Neural cell (in vitro differentiated cells): ENCODE measurements at regions not wholly inside any gene's neighbourhood (a gene's known extent, or its start where the extent isn't known, plus 50 kb on each side); places are given as distances from the start of the nearest gene placed in this dataset.

Experiments
- H2AFZ ChIP-seq: fragments of 200-600, 300-800 bp; sonication (generic), shearing (Covaris generic); 2 replicates; pipeline ENCODE4 v1.6.0; 2014; ENCODE audit warnings: low read depth, mild to moderate bottlenecking, antibody characterized with exemption, low read length, moderate library complexity
- H3F3A ChIP-seq: fragments of 200-600 bp; shearing (Covaris generic); 2 replicates; pipeline ENCODE4 v1.6.1; 2016; ENCODE audit warnings: mild to moderate bottlenecking, moderate library complexity, mixed read lengths, antibody characterized with exemption, low read length; ENCODE audit not compliant: insufficient read depth, poor library complexity, severe bottlenecking
- H3K27ac ChIP-seq: fragments of 200-600, 300-800 bp; sonication (generic), shearing (Covaris generic); 2 replicates; pipeline ENCODE4 v1.5.1; 2014; ENCODE audit warnings: mild to moderate bottlenecking, low read length, moderate library complexity
- H3K27me3 ChIP-seq: fragments of 300-800, 200-600 bp; sonication (generic), shearing (Covaris generic); 2 replicates; pipeline ENCODE4 v1.6.0; 2014; ENCODE audit warnings: mild to moderate bottlenecking, low read depth, low read length, moderate library complexity; ENCODE audit not compliant: insufficient read depth
- H3K36me3 ChIP-seq: fragments of 300-800, 200-600 bp; sonication (generic), shearing (Covaris generic); 2 replicates; pipeline ENCODE4 v1.5.1; 2014; ENCODE audit warnings: mild to moderate bottlenecking, antibody characterized with exemption, low read length, moderate library complexity; ENCODE audit not compliant: insufficient read depth
- H3K4me2 ChIP-seq: fragments of 300-800, 200-600 bp; sonication (generic), shearing (Covaris generic); 2 replicates; pipeline ENCODE4 v1.6.0; 2014; ENCODE audit warnings: mild to moderate bottlenecking, low read length
- H3K4me3 ChIP-seq: fragments of 300-800, 200-600 bp; sonication (generic), shearing (Covaris generic); 2 replicates; pipeline ENCODE4 v1.5.1; 2014; ENCODE audit warnings: mild to moderate bottlenecking, low read length, moderate library complexity
- H3K79me2 ChIP-seq: fragments of 200-600 bp; shearing (Covaris generic); replicated peaks from 2 replicates; pipeline ENCODE4 v1.6.0; 2014; ENCODE audit warnings: mild to moderate bottlenecking, low read length, moderate library complexity; ENCODE audit not compliant: insufficient read depth
- H3K9ac ChIP-seq: fragments of 300-800, 200-600 bp; sonication (generic), shearing (Covaris generic); 2 replicates; pipeline ENCODE4 v1.6.1; 2016; ENCODE audit warnings: mild to moderate bottlenecking, low read length, mixed read lengths
- H3K9me2 ChIP-seq: fragments of 200-600 bp; shearing (Covaris generic); 2 replicates; pipeline ENCODE4 v1.6.1; 2016; ENCODE audit warnings: mild to moderate bottlenecking, low read length, mixed read lengths; ENCODE audit not compliant: insufficient read depth
- H3K9me3 ChIP-seq: fragments of 200-600, 300-800 bp; sonication (generic), shearing (Covaris generic); 2 replicates; pipeline ENCODE4 v1.6.1; 2016; ENCODE audit warnings: mild to moderate bottlenecking, mixed run types, low read length, moderate library complexity, mixed read lengths
- H4K20me1 ChIP-seq: fragments of 200-600 bp; shearing (Covaris generic); 2 replicates; pipeline ENCODE4 v1.6.1; 2016; ENCODE audit warnings: mild to moderate bottlenecking, mixed run types; ENCODE audit not compliant: insufficient read depth
- CTCF ChIP-seq: fragments of 450-650 bp; IDR thresholded peaks from 2 replicates; pipeline ENCODE4 v1.5.1; 2014; ENCODE audit warnings: antibody characterized with exemption, mild to moderate bottlenecking, moderate library complexity; ENCODE audit not compliant: poor library complexity, severe bottlenecking
- EP300 ChIP-seq: fragments of 450-650 bp; conservative IDR thresholded peaks from 2 replicates; pipeline ENCODE4 v1.6.1; 2014; ENCODE audit warnings: antibody characterized with exemption, mild to moderate bottlenecking, moderate library complexity; ENCODE audit not compliant: poor library complexity, severe bottlenecking
- EZH2 ChIP-seq: fragments of 200-600, 300-800 bp; shearing (Covaris generic), sonication (generic); IDR thresholded peaks from 2 replicates; pipeline ENCODE4 v1.6.1; 2014; ENCODE audit warnings: antibody characterized with exemption, low read length, borderline replicate concordance, mild to moderate bottlenecking; ENCODE audit not compliant: insufficient read depth, poor library complexity, severe bottlenecking
- MXI1 ChIP-seq: fragments of 450-650 bp; conservative IDR thresholded peaks from 2 replicates; pipeline ENCODE4 v1.6.1; 2014; ENCODE audit warnings: antibody characterized with exemption, mild to moderate bottlenecking; ENCODE audit not compliant: poor library complexity, severe bottlenecking
- POLR2AphosphoS5 ChIP-seq: IDR thresholded peaks from 2 replicates; pipeline ENCODE4 v1.6.1; 2012
- RAD21 ChIP-seq: fragments of 450-650 bp; conservative IDR thresholded peaks from 2 replicates; pipeline ENCODE4 v1.6.1; 2014; ENCODE audit warnings: antibody characterized with exemption, mild to moderate bottlenecking, moderate library complexity
- REST ChIP-seq: IDR thresholded peaks from 2 replicates; pipeline ENCODE4 v1.6.1; 2012; ENCODE audit warnings: borderline replicate concordance
- SMC3 ChIP-seq: fragments of 450-650 bp; conservative IDR thresholded peaks from 2 replicates; pipeline ENCODE4 v1.6.1; 2014; ENCODE audit warnings: antibody characterized with exemption, mild to moderate bottlenecking, moderate library complexity; ENCODE audit not compliant: poor library complexity
- TAF1 ChIP-seq: IDR thresholded peaks from 2 replicates; pipeline ENCODE4 v1.6.1; 2012; ENCODE audit warnings: low read depth

- Histone ChIP-seq H3K4me2 (no peak overlapping the region), H3K27me3 (no peaks in the 10 kb centered on the region), H3F3A (no peaks in the 10 kb centered on the region), H3K9me3 (no peaks in the 10 kb centered on the region), H3K36me3 (no peaks in the 10 kb centered on the region), H3K9ac (no peak overlapping the region), H3K9me2 (no peaks in the 10 kb centered on the region), H3K4me3 (no peak overlapping the region), H2AFZ (no peak overlapping the region), H3K27ac (no peak overlapping the region), H3K79me2 (no peaks in the 10 kb centered on the region), H4K20me1 (no peaks in the 10 kb centered on the region)
- no peak for TF ChIP-seq MXI1
- TF ChIP-seq EP300: no peak
- TF ChIP-seq CTCF: no peak
- TF ChIP-seq REST: no peak
- TF ChIP-seq EZH2: no peak
- TF ChIP-seq POLR2AphosphoS5: no peak
- TF ChIP-seq TAF1: no peak
- no peak for TF ChIP-seq RAD21
- no peak for TF ChIP-seq SMC3
Measured at GRCh38 chr15:98523912-98524662, 124.3 kb upstream of the IGF1R start.

GRCh38 chr15:98524838-98525660 lies 123.3 kb upstream of the IGF1R start:
- Histone ChIP-seq H3K4me3 (no peak overlapping the region), H3K9me2 (no peaks in the 10 kb centered on the region), H2AFZ (no peak overlapping the region), H3K9ac (no peak overlapping the region), H3K79me2 (no peaks in the 10 kb centered on the region), H3K36me3 (no peaks in the 10 kb centered on the region), H3K27me3 (no peaks in the 10 kb centered on the region), H3K4me2 (no peak overlapping the region), H3K9me3 (no peaks in the 10 kb centered on the region), H3K27ac (no peak overlapping the region), H4K20me1 (no peaks in the 10 kb centered on the region), H3F3A (no peaks in the 10 kb centered on the region)
- no peak for TF ChIP-seq SMC3
- no peak for TF ChIP-seq MXI1
- no peak for TF ChIP-seq POLR2AphosphoS5
- no peak for TF ChIP-seq EZH2
- TF ChIP-seq REST: no peak
- TF ChIP-seq CTCF: no peak
- TF ChIP-seq TAF1: no peak
- TF ChIP-seq RAD21: no peak
- TF ChIP-seq EP300: no peak
